HG03378 (cell line): ENCODE measurements at regions not wholly inside any gene's neighbourhood (a gene's known extent, or its start where the extent isn't known, plus 50 kb on each side); places are given as distances from the start of the nearest gene placed in this dataset.
A peak's percentile ranks its signal among the peaks of the same experiment; 100 is the strongest.
"Not testable (repeated sequence)": the region's sequence is repeated elsewhere in the genome, so short reads cannot be mapped to it uniquely, and the experiment has no call there.

Experiments used
- ATAC-seq: cut with Tn5 transposase; IDR thresholded peaks from one replicate; pipeline ENCODE4 v1.9.1; 2021; ENCODE audit warnings: mild to moderate bottlenecking, moderate library complexity; ENCODE audit not compliant: unreplicated experiment

DNA sequence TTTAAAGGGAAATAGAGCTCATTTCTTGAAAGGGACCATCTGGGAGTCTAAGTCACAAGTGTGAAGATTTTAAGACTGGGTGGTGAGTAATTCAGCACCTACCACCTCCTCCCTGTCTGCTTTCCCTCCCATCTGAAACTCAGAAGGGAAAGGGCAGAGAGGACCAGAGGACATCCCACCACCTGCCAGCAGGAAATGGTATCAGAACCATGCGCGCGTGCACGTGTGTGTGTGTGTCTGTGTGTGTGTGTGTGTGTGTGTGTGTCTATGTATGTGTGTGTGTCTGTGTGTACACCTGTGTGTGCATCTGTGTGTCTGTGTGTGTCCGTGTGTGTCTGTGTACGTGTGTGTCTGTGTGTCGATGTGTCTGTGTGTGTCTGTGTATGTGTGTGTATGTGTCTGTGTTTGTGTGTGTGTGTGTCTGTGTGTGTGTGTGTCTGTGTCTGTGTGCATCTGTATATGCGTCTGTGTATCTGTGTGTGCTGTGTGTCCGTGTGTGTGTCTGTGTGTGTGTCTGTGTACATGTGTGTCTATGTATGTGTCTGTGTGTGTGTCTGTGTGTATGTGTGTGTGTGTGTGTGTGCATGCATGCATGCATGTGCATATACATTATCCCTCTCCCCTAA lies 76.8 kb downstream of the ZFP36L2 start:
- peak; percentile 53 for ATAC-seq

DNA sequence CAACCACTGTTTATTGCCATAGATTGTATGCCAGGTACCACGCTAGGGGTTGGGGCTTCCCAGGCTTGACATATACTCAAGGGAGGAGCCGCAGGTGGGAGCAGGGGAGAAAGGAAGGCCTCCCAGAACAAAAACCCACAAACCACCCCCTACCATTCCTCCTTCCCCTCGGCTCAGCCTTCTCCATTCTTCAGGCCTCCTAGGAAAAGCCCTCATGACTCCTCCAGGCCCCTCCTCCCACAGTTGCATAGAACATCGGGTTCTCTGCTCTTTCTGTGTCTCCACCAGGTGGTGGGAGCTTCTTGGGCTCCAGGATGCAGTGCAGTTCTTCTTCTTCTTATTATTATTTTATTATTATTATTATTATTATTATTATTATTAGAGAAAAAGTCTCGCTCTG lies 80.3 kb downstream of the ZFP36L2 start:
- ATAC-seq = no peak

DNA sequence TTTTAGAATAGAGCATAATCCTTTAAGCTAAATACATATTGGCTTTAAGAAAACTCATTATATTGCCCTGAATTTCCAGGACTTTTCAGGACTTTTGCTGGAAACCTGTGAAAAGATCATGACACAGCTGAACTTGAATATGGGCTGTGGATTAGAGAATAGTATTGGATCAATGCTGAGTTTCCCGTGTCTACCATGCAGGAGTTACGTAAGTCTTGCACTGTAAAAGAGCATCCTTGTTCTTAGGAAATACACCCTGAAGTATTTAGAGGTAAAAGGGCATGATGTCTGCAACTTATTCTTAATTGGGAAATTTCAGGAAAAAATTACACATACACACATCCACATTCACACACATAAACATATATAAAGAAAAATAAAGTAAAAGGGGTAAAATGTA lies 82.1 kb downstream of the ZFP36L2 start:
- ATAC-seq = no peak

DNA sequence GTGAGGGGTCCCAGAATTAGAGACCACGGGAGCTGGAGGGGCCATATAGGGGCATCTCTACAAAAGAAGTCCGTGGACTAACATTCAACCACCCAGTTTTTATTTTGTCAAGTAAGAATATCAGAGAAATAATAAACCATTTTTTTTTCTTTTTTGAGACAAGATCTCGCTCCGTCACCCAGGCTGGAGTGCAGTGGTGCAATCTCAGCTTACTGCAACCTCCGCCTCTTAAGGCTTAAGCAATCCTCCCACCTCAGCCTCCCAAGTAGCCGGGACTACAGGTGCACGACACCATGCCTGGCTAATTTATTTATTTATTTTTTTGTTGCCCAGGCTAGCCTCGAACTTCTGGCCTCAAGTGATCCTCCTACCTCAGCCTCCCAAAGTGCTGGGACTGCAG lies 82.7 kb downstream of the ZFP36L2 start:
- no peak for ATAC-seq

DNA sequence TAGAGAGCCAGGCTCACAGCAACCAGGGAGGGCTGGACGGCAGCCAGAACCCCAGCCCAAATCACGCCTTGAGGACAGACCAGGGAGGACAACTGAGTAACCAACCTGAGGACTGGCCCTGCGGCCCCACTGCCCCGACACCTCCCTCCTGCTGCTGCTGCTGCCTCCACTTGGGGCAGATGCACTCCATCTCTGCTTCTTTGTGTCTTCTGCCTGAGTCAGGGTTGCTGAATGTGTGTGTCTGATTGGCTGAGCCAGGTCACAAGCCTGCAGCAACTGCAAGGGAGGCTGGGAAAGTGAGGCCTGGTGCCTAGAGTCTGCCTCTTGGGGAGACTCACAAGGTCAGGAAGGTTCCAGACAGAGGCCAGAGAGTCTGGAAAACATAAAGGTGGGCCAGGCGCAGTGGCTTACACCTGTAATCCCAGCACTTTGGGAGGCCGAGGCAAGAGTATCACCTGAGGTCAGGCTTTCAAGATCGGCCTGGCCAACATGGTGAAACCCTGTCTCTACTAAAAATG lies 83.4 kb downstream of the ZFP36L2 start:
- ATAC-seq = no peak

DNA sequence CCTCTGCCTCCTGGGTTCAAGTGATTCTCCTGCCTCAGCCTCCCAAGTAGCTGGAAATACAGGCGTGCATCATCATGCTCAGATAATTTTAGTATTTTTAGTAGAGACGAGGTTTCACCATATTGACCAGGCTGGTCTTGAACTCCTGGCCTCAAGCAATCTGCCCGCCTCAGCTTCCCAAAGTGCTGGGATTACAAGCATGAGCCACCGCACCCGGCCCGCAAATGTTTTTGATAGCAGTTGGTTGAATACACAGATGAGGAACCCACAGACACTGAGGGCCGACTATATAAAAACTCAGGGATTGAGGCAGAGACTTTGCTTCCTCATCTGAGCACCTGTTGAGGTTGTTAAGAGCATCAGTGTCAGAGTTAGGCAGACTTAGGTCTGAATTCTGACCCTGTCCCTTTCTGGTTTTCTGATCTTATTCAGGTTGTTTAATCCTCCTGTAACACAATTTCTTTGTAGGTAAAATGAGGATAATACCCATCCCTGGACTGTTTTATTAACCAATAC lies 84.7 kb downstream of the ZFP36L2 start:
- not testable (repeated sequence) for ATAC-seq

DNA sequence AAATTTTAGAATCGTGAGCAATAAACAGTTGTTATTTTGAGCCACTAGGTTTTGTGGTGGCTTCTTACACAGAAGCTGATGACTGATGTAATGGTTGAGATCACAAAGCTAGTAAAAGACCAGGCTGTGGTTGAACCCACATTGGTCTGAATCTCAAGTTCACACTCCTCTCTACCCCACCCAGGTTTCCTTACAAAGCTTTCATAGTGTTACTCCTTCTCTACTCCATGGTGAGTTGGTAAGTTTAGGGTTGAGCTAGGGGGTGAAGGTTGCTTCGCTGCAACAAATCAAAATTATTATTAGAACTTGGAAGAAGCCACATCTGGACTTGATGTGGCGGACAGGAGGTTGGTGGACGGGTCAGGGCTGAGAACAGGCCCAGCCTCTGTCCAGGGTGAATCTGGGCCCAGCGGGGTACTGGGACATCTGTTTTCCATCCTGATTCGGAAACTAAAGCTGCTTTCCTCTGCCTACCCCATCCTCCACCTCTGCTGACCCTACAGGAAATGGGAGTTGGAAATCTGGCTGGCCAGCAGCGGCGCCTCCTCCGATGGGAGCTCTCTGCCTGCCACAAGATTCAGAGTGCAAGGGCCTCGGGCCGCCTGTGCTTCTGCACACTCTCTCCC lies 86.3 kb downstream of the ZFP36L2 start:
- ATAC-seq = peak; percentile 42

DNA sequence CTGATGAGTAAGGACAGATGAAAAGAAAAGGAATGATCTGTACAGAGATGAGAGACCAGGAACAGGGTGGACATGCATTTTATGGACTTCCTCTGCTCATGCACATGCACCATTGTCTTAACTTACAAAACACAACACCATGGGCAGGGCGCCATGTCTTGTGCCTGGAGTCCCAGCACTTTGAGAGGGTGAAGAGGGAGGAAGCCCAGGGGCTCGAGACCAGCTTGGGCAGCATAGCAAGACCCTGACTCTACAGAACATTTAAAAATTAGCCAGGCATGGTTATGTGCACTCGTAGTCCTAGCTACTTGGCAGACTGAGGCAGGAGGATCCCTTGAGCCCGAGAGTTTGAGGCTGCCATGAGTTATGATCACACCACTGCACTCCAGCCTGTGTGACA lies 86.9 kb downstream of the ZFP36L2 start:
- no peak for ATAC-seq

DNA sequence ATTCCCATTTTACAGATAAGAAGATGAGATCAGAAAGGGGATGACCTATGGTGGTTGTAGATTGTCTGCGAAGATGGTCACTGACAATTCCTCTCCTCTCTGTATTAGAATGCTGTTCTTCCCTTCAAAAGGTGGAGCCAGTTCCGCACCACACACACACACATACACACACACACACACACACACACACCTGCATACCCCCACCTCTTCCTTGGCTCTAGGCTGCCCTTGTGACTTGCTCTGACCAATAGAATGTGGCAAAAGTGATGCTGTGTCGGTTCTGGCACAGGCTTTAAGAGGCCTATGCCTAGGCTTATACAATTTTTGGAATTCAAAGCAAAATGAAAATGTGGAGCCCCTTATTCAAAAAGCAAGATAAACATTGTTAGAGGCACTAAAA lies 88.0 kb downstream of the ZFP36L2 start:
- no peak for ATAC-seq

DNA sequence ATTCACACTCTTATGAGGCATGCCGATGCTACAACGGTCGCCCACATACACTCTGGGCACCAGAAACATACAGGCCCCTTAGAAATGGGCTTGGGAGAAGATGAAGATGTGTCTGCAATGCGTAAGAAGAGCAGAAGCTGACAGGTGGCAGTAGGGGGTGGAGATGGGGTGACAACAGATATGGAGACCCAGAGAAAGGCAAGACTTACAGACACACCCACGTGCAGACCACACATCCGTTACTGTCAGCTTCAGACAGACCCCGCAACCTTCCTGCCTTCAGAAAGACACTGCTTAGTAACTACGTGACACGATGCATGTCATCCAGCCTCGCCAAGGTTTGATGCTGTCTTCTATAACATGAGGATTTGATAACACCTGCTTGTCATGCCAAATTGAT lies 89.5 kb downstream of the ZFP36L2 start:
- no peak for ATAC-seq

DNA sequence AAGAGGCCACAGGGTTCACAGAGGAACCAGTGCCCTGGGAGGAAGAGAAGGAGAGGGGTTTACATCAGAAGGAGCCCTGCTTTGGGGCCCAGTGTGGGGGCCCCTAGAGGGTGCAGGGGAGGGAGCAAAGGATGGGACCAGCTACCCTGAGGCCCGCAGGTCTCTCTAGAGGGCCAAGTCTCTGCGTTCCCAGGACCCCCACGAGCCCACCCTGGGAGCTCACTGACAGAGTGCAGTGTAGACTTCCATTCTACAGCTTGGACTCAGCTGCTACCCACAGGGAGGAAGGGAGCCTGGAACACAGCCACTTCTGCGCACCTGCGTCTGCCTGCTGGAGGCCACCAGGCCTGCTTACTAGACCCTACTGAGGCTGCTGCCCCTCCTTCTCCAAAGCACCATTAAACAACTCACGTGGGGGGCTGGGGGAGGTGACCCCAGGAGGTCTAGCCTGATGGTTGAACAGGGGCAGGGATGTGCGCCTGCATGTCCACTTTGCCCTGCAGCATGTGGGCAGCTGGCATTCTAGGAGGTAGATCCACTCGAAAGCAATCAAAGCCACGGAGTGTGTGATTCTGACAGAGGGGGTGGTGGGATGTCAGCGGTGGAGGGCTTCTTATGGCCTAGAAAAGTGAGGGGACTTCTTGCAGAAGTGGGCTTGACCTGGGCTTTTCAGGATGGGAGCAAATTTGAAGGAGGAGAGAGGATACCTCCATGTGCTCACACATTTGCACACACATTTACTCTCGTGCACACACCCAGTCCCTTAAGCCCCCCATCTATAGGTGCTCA lies 90.2 kb downstream of the ZFP36L2 start:
- no peak for ATAC-seq

DNA sequence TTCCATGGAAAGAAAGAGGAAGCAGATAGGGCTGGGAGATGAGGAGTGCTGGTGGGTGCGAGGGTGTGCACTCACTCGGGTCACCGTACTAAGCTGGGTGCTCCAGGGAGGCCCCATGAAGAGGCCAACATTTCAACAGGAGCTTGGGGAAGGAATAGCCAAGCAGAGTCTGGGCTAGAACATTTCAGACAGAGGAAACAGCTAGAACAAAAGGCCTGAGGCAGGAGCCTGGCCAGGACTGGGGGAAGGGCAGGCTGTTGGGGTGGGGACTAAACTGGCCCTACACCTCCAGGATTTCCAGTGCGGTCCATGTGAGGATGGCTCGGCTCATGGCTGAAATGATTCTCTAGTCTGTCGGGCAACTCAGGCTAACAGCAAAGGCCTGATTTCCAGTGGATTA lies 90.8 kb downstream of the ZFP36L2 start:
- no peak for ATAC-seq

DNA sequence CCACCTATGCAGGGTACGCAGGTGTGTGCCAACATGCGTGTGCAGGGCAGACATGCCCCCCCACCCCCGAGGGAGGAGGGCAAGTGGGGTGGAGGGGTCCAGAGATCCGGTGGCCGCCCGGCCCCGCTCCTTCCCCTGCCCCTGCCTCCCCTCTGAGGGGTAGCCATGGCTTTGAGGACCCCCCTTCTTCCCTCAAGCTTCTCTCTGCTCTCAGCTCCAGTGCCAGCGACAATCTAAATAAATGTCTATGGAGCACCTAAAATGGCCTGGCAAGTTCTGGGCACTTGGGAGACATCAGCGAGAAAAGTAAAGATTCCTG lies 91.9 kb downstream of the ZFP36L2 start:
- no peak for ATAC-seq

DNA sequence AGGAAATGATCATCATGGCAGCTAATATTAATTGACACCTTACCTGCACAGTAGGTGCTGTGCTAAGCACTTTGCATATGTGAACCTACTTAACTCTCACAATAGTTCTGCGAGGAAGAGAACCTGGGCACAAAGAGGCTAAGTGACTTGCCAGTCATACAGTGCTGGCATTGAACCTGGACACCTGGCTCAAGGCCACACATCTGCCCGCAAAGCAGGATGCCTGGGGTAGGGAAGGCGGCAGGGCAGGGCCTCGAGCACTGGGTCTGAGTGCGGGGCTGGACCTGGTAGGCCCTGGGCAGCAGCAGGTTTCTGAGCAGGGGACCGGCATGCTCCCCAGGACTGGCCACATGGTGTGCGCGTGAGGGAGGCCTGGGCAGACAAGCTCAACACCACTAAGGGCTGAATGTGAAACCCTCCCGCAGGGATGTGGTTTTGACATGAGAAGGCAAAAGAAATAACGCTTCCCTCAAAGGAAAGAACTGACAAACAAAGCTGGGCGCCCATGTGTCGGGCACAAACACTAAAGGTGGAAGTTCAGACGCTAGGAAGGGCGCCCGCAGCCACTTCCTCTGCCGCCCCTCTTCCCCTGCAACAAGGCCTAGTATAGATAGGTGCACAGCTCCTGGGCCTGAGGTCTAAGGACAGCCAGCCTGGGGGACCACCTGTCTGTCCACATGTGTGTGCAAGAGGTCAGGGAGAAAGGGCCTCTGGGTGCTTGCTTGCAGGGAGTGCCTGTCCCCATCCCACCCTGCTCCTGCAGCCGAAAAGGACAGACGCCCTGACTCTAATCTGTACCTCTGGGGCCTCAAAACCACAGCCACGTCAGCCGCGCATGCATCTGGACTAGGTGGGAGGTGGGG lies 92.5 kb downstream of the ZFP36L2 start:
- no peak for ATAC-seq

DNA sequence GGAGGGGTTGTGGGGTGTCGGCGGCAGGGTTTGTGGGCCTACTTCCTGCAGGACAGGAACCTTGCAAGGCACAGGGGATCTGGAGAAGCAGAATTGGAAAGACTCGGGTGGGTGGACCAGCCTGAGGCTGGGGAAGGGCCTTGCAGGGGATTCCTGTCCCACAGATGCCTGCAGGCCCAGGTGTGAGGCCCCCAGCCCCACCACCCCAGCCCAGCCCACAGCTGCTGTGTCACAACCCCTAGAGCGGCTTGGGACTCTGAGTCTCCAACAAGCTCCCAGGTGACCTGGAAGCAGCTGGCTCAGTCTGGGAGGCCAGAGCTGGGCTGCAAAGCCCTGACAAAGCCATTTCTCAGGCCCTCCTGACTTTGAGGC lies 93.1 kb downstream of the ZFP36L2 start:
- no peak for ATAC-seq

DNA sequence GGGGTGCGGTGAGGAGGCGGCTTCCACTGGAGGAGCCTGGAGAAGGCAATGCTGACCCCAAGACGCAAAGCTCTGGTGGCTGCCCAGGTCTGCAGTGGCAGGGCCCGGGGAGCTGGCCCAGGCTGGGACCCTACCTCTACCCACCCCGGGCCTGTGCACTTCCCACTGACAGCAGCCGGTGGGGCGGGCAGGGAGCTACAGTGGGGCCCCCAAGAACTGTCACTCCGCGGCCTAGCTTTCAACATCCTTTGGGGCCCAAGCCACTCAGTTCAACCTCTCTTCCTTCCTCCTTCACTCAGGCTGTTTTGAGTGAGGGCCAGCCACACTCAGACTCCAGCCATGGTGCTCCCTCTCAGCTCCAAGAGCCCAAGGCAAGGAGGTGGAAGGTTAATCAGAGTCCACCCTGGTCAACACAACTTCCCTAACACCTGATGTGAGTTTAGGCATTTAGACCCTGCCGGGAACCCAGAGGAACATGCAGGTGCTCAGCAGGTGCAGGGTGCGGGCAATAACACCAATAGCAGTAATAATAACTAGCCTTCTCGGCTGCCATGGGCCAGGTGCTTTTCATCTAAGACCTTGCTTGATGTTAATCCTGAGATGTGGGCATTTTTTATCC lies 93.6 kb downstream of the ZFP36L2 start:
- ATAC-seq = no peak

DNA sequence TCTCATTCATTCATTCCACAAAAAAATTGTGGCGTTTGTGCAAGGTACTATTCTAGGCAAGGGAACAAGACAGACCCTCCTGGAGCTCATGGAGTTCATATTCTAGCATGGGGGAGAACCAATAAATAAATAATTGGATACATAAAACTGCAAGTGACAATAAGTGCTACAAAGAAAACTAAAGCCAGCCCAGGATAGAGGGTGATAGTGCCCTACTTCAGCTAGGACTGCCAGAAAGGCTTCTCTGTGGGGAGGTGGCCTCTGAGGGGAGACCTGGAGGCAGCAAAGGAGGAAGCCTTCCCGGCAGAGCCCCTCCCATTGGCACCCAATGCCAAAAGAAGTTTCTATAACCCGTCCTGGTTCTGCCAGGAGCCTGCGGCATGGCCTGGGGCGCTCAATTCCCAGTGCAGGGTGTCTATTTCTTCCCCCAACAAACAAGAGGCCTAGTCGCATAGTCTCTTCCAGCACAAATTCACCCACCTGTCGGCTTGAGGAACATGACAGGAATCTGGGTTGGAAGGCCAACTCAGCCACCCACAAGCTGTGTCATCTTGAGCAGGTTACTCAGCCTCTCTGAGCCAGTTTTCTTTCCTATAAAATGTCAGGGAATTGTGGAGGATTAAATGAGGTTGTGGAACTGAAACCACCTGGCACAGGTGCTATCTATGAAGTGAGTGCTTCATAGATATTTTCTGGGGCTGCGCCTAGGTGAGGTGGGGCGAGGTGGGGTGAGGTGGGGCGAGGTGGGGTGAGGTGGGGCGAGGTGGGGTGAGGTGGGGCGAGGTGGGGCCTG lies 94.3 kb downstream of the ZFP36L2 start:
- ATAC-seq = no peak

DNA sequence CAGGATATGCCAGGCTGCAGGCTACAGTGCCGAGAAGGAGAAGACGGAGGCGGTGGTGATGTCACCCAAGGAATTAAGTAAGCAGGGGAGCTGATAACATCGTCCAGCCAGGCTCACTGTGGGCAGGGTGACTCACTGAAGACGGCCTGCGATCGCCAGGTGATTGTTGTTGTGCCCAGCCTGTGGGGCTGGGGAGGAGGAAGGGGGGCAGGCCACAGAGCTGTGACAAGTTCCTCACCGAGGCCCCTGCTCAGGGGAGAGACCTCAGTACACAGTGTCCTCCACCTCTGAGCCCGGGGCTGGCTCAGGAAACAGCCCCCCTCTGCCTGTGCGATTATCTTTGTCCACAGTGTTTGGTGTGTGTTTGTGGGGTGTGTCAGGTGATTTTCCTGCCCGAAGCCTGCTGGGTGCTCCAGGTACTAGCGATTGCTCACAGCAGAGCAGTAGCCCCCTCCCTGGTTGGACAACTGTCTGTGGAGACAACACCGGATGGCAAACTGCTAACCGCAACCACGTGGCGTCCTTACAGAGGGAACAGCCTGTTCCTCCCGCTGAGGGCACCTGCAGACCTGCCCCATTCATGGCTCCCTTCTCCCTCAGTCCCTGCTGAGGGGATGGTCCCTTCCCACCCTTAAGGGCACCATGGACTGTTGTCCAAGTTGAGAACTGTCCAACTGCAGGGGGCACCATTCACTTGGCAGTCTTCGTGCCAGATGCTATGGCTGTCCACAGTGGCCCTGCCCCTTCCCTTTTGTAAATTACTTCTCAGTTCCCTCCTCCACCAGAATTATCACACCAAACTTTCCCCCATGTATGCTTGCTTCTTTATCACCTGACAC lies 95.1 kb downstream of the ZFP36L2 start:
- no peak for ATAC-seq

DNA sequence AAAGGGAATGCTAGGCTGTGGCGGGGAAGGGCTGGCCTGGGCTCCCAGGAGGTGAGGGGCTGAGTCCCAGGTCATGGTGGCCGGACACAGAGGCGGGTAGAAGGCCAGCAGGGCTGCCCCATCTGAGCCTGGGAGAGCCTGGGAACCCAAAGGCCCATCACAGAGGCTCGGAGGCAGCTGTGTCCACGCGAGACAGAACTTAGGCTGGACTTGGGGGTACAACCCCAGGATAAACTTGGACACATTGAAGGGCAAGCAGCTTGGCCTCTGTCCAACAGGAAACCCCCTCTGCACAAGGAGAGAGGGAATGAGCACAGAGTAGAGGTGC lies 95.9 kb downstream of the ZFP36L2 start:
- no peak for ATAC-seq
